ENCODE measurements at regions not wholly inside any gene's neighbourhood (a gene's known extent, or its start where the extent isn't known, plus 50 kb on each side); places are given as distances from the start of the nearest gene placed in this dataset.

- DNase-seq: no peak
Observed at GRCh38 chr2:164288235-164288634, 333.0 kb downstream of the GRB14 start.

GRCh38 chr2:164287056-164287455 lies 334.2 kb downstream of the GRB14 start:
- peak; percentile 75 for DNase-seq

GRCh38 chr2:164285576-164285975 lies 335.7 kb downstream of the GRB14 start:
- DNase-seq: peak; percentile 64

DNA sequence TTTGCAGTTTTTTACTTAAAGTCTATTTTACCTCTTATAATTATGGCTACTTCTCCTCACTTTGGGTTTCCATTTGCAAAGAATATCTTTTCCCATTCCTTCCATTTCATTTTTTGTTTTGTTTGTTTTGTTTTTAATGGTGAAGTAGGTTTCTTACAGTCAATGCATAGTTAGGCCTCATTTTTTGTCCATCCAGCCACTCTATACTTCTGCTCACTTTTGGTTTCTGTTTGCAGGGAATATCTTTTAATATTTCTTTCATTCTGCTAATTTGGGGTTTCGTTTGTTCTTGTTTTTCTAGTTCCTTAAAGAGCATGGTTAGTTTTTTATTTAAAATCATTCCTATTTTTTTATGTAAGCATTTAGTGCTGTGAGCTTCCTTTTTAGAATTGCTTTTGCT lies 339.4 kb downstream of the GRB14 start:
- DNase-seq: no peak

GRCh38 chr2:164275659-164276058 lies 345.6 kb downstream of the GRB14 start:
- DNase-seq: no peak

- DNase-seq: no peak
Observed at GRCh38 chr2:164260506-164260905, 360.8 kb downstream of the GRB14 start.

DNA sequence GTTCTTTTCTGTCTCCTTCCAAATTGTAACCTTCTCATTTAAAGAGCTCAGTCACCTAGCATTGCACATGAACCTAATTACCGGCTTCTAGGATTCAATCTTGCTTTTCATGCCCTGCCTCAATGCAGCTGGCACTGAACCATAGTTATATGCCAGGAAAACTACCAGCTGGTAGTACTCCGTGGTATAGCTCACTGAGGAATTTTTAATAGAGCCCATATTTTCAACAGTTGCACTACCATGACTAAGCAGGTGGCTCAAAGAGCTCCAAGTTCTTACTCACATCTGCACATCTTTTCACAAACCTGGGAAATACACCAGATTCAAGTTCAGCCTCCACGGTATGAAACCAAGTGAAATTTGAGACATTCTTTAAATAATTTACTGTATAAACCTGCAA lies 363.5 kb downstream of the GRB14 start:
- peak; percentile 76 for DNase-seq

GRCh38 chr2:164252568-164253287 lies 368.6 kb downstream of the GRB14 start:
- DNase-seq: no peak

GRCh38 chr2:164243315-164243714 lies 378.0 kb downstream of the GRB14 start:
- DNase-seq: no peak

GRCh38 chr2:164242409-164242808 lies 378.9 kb downstream of the GRB14 start:
- no peak for DNase-seq

DNA sequence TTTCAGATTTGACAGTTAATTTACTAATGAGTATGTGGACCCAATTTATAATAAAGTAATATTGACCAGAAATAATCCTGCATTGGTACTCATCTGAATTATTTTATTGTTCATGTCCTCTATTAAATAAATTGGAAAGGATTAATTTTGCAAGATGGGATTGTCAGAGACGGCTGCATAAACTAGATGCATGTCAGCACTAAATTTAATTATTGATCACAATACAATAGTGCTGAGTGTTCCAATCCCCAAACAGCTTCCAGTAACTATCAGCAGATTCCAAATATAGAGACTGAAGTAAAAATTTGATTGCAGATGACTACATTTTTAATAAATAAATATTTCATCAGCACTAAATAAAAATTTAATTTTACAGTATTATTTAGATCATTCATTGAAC lies 387.2 kb downstream of the GRB14 start:
- DNase-seq: no peak

- no peak for DNase-seq
Observed at GRCh38 chr2:164224007-164224406, 397.3 kb downstream of the GRB14 start.

DNA sequence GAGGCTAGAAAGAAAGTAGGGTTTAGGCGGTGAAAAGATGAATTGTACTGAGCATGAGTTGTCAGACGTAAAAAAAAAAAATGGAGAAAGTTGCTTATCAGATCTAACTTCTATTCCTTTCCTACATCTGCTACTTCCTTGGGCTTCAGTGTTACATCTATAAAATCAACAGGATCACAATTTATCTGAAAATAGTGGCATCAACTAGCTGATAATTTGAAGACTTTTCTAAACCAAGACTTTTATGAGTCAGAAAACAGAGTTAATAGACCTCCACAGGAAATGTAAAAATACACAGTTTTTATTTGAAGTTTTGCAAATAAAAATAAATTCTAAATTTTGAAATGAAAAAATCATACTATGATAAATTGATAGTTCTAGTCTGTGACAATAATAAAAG lies 399.8 kb downstream of the GRB14 start:
- DNase-seq: no peak

DNA sequence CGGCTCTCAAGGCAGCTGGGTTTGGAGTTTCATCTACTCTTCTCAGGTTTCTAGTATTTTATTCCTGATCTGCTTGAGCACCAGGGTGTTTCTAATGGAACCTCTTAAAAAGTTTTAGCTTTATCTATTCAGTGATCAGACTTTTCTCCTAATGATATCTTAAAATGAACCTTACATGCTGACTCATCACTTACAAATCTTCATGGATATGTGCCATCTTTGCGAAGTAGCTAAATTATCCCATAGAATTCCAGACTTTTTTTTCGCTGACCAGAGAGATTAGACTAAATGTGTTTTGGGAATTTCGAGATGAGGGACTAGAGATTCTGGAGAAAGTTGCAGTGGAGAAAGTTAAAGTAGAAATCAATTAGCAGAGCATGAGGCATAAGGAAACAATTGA lies 401.0 kb downstream of the GRB14 start:
- no peak for DNase-seq

DNA sequence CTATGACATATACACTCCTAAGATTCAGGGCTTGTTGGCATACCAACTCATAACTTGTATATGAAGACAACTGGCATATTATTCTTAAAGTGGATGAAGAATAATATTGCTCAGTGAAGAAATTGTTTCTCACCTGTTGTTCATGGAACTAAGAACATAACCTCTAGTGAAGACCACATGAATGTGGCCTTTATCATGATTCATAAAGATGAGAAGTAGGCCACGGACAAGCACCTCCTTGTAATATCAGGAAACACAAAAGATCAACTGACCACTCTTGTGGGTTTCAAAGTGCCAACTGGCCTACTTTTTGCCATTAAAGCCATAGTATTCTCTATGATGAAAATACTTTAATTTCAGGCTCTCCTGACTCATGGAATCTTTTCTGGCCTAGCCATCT lies 407.4 kb downstream of the GRB14 start:
- DNase-seq: no peak

GRCh38 chr2:164205347-164205746 lies 415.9 kb downstream of the GRB14 start:
- no peak for DNase-seq

- no peak for DNase-seq
Observed at GRCh38 chr2:164203131-164203530, 418.2 kb downstream of the GRB14 start.

DNA sequence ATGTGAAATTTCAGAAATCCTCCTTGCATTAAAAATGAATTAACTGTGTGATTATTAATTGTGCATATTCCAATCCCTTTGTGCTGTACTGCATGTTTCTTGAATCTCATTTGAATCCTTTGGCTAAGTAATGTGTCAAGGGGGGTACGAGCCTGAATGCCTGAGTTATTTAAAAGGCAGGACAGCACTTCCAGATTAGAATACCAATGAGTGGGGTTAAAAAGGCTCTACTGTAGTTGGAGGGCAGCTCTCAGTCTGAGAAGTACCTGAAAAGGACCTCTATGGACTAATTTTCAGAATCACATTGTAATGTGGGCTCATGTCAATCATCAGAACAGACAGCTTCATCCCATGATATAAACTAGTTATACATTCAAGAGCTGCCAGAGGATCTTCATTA lies 423.0 kb downstream of the GRB14 start:
- no peak for DNase-seq

DNA sequence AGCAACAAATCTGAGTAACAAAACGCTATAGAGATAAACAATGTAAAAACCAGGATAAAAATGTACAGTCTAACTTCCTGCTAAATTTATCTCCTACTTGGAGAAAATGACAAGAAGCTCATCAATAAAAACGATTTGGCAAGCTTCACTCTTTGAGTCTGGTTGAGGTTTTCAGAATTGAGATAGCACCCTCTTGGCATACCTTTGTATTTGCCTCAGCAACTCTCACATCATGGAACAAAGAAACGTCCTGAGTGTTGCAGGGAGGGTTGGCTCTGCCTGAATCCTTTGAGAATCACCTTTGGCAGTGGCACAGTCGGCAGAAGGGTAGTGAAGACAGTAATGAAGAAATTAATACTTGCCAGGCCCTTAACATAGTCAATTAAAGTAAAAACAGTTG lies 430.6 kb downstream of the GRB14 start:
- no peak for DNase-seq

GRCh38 chr2:164189851-164190250 lies 431.4 kb downstream of the GRB14 start:
- no peak for DNase-seq

- DNase-seq: no peak
Observed at GRCh38 chr2:164187121-164187520, 434.2 kb downstream of the GRB14 start.

- no peak for DNase-seq
Observed at GRCh38 chr2:164186591-164186990, 434.7 kb downstream of the GRB14 start.

DNA sequence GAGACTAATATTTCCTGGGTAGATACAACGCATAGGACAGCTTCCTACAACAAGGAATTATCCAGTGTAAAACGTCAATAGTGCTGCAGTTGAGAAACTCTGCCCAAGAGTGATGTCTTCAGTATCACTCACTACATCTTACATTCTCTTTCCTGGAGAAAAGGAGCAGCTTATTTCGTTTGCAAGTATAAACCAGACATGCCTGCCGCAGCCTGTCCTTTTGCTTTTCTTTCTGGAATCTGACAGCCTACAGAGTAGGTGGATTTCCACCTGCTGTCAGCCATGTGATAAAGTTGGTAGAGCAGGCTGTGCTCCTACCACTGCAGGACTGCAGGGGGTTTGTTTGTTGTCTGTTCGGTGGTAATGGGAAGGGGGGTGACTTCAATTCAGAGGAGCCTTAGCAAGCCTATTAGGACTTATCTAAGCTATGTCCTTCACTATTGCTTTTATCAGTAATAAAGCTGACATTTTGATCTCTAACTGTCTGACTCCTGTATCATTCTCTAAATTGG lies 439.1 kb downstream of the GRB14 start:
- no peak for DNase-seq

DNA sequence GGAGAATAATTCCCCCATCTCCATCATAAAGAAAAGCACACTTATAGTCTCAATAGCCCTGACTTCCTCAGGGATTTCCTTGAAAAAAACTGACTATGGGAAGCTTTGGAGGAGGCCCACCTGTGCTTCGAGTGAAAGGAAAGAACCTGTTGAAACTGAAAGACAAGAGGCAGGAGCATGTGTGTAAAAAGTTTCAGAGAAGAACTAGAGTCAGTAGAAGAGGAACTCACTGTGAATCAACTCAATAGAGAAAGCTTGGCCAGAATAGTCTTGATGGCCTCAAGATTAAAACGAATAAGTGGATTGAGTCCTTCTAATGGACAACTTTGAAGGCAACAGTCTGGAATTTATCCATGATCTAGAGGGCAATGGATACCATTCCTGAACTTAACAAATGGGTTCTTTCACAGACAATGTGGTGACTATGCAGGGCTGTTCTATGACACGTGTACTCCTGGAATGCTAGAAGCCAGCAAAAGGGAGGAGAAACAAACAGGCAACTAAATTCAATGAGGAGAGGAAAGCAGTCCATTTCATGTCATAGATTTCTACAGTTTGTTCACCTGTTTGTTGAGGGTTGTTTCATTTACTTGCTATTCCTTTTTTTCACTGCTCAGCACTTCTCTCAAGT lies 442.3 kb downstream of the GRB14 start:
- DNase-seq: no peak

DNA sequence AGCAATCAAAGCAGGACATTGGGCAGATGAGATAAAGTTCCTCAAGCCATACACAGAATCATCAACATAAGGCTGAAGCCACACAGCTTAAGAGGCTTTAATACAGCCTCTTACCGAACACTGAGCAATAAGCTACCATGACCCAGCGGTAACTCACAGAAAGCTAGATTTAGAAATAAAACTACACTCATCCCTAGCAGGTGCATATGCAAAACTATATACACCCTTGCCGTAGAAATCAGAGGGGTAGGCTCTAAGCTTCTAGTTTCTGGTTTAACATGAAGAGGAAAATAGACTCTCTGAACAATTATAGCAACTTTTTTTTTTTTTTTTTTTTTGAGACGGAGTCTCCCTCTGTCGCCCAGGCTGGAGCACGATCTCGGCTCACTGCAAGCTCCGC lies 428.8 kb upstream of the FIGN start:
- DNase-seq: no peak
